Breast epithelium (tissue), 4 donors: ENCODE measurements at regions not wholly inside any gene's neighbourhood (a gene's known extent, or its start where the extent isn't known, plus 50 kb on each side); places are given as distances from the start of the nearest gene placed in this dataset.

Experiments used
- DNase-seq, 2 donors: peaks; one replicate each; pipeline ENCODE4 v3.0.0-alpha.2; 2019; ENCODE audit warnings: low spot score in 2 of 2
- H3K27ac ChIP-seq, 2 donors: fragments of 200-600 bp; sonication (generic) in 1 of 2; one replicate each; pipeline ENCODE4 v1.5.1; 2016 to 2019; ENCODE audit warnings: mild to moderate bottlenecking in 1 of 2
- H3K27me3 ChIP-seq, 2 donors: fragments of 200-600 bp; sonication (generic) in 1 of 2; one replicate each; pipeline versions ENCODE4 v1.5.1 to v1.6.0; 2017 to 2019; ENCODE audit warnings: control low read depth in 1 of 2, mild to moderate bottlenecking in 1 of 2
- H3K36me3 ChIP-seq: fragments of 200-600 bp; one replicate; pipeline ENCODE4 v1.5.1; 2019
- H3K4me1 ChIP-seq, 2 donors: fragments of 200-600 bp; sonication (generic); one replicate each; pipeline ENCODE4 v1.5.1; 2016 to 2019; ENCODE audit warnings: control low read depth in 1 of 2
- H3K4me3 ChIP-seq, 3 donors: fragments of 200-600 bp; sonication (generic); 1 replicate in 2 of 3; 2 replicates in 1 of 3; pipeline ENCODE4 v1.5.1; 2016 to 2019; ENCODE audit warnings: mild to moderate bottlenecking in 3 of 3, moderate library complexity in 2 of 3
- H3K9me3 ChIP-seq, 2 donors: fragments of 200-600 bp; sonication (generic) in 1 of 2; one replicate each; pipeline ENCODE4 v1.5.1; 2016 to 2019; ENCODE audit warnings: control low read depth in 1 of 2
- POLR2A ChIP-seq: fragments of 450-650 bp; IDR thresholded peaks from one replicate; pipeline ENCODE4 v1.6.1; 2016; ENCODE audit warnings: antibody characterized with exemption, mild to moderate bottlenecking, moderate library complexity
- POLR2AphosphoS5 ChIP-seq, 3 donors: sonication (generic); formaldehyde crosslinking; IDR thresholded peaks; one replicate each; pipeline ENCODE4 v1.6.1; 2017; ENCODE audit warnings: antibody characterized with exemption in 3 of 3
- intact Hi-C: fragments of 100-400 bp; cut with DNase I; formaldehyde crosslinking; loops from one replicate; pipeline ENCODE4 v1.15.1; 2023; ENCODE audit warnings: low total_unique reads
- TF ChIP-seq, protein P1 (sequence below), 3 donors: fragments of 450-650 bp; IDR thresholded peaks; one replicate each; pipeline ENCODE4 v1.5.1; 2016 to 2017; ENCODE audit warnings: antibody characterized with exemption in 3 of 3, mild to moderate bottlenecking in 3 of 3, moderate library complexity in 3 of 3

DNA sequence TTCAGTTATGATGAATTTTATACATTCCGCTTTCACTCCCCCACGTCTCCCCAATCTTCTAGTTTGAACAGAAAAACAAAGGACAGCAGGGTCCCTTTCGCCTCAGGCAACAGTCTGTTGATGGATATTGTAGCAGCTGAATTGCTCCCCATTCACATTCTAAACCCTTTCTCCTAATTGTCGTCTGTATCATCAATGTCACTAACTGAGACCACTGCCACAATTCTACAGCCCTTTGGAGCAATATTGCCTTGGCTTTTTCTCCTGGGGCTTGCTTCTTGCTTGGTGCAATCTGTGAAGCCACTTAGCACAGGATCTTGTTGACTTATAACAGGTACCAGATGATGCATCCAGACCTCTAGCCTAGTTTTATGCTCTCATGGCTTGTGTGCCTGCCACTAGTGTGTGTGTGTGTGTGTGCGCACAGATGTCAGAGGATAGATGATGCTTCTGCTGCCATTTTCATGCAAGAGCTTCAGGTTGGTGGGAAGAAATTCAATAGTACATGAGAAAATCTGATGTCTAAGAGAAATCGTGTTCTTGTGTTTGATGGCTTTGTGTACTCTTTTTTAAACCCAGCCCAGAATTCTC is 195.2 kb upstream of the ISL1 start:
- DNase-seq: no peak
- H3K27me3 ChIP-seq: no peaks in the 10 kb centered on the region
- no peaks in the 10 kb centered on the region for H3K9me3 ChIP-seq
- no peak overlapping the region for H3K4me3 ChIP-seq
- TF ChIP-seq POLR2A (no peak), POLR2AphosphoS5 (IDR thresholded peaks at IDR 0.05) (no peak)
- TF ChIP-seq, protein P1, sequence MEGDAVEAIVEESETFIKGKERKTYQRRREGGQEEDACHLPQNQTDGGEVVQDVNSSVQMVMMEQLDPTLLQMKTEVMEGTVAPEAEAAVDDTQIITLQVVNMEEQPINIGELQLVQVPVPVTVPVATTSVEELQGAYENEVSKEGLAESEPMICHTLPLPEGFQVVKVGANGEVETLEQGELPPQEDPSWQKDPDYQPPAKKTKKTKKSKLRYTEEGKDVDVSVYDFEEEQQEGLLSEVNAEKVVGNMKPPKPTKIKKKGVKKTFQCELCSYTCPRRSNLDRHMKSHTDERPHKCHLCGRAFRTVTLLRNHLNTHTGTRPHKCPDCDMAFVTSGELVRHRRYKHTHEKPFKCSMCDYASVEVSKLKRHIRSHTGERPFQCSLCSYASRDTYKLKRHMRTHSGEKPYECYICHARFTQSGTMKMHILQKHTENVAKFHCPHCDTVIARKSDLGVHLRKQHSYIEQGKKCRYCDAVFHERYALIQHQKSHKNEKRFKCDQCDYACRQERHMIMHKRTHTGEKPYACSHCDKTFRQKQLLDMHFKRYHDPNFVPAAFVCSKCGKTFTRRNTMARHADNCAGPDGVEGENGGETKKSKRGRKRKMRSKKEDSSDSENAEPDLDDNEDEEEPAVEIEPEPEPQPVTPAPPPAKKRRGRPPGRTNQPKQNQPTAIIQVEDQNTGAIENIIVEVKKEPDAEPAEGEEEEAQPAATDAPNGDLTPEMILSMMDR (IDR thresholded peaks at IDR 0.05): no peak
- intact Hi-C loops: no loop called here
- H3K27ac ChIP-seq: no peak overlapping the region
- no peaks in the 10 kb centered on the region for H3K36me3 ChIP-seq
- H3K4me1 ChIP-seq: no peaks in the 10 kb centered on the region

DNA sequence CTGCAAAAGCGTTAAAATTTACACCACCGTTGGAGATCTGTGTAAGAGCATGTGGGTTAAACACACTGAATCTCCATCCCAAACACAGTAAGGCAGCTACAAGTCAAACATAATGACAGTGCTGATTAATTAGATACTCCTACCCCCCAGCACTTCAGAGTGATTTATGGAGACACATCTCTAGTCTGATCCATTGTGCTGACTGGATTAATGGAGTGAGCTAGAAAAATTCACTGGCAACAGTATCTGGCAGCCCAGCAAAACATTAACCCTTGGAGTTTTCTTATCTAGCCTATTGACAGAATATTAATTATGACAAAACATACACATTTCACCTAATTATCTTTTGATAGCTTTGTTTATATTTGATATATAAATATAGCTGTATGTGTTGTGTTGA is 188.6 kb upstream of the ISL1 start:
- no peaks in the 10 kb centered on the region for H3K27me3 ChIP-seq

DNA sequence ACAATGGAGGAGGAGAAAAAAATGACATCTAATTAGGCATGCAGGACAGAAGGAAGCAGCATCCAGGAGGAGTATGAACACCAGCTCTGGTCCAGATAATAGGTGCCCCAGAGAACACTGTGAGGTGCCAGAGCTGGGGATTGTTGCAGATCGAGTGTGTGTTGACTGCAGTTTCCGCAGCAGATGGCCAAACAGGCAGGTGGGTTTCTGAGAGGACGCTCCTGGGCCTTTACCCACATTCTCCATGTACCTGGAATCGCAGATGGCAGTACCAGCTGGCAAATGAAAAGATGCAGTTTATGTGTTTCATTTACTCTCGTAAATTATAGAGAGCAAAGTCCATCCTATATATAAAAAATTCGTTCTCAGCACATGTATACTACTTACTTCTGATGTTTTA is 182.2 kb upstream of the ISL1 start:
- Histone ChIP-seq H3K36me3 (no peaks in the 10 kb centered on the region), H3K27ac (no peak overlapping the region), H3K9me3 (no peaks in the 10 kb centered on the region), H3K4me3 (no peak overlapping the region), H3K27me3 (no peaks in the 10 kb centered on the region), H3K4me1 (no peaks in the 10 kb centered on the region)
- DNase-seq: no peak
- TF ChIP-seq POLR2A (no peak), POLR2AphosphoS5 (IDR thresholded peaks at IDR 0.05) (no peak)
- TF ChIP-seq, protein P1 (IDR thresholded peaks at IDR 0.05): no peak
- intact Hi-C loops: no loop called here

More for the DNA sequence above, 188.6 kb upstream of the ISL1 start:
- Histone ChIP-seq H3K4me1 (no peaks in the 10 kb centered on the region), H3K27ac (no peak overlapping the region), H3K9me3 (no peaks in the 10 kb centered on the region), H3K36me3 (no peaks in the 10 kb centered on the region), H3K4me3 (no peak overlapping the region)
- TF ChIP-seq POLR2AphosphoS5 (IDR thresholded peaks at IDR 0.05): no peak
- TF ChIP-seq POLR2A: no peak
- TF ChIP-seq, protein P1 (IDR thresholded peaks at IDR 0.05): no peak
- no peak for DNase-seq
- intact Hi-C loops: loop anchor here (10.0 kb wide), 1 partner anchor 80 kb away; no protein-coding TSS in a partner anchor

DNA sequence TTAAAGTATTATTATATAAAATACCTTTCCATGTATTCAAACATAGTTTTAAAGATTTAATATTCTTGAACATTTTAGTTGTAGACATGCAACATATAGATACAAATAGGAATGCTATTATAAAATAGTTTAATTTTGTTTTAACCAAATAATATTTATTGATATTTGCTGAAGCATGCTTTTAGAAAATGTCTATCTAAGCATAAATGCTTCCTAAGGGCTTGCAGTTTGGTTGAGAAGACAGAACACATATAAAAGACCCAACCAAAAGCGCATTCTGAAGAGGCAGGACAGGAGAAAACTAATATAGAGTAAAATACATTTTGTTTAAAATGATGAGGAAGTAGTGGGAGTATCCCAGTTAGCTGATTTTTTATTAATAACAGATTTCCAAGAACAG is 181.5 kb upstream of the ISL1 start:
- Histone ChIP-seq H3K36me3 (no peaks in the 10 kb centered on the region), H3K4me1 (no peaks in the 10 kb centered on the region), H3K27ac (no peak overlapping the region), H3K27me3 (no peaks in the 10 kb centered on the region), H3K9me3 (no peaks in the 10 kb centered on the region), H3K4me3 (no peak overlapping the region)
- intact Hi-C loops: no loop called here
- no peak for DNase-seq
- TF ChIP-seq POLR2AphosphoS5 (IDR thresholded peaks at IDR 0.05): no peak
- TF ChIP-seq, protein P1 (IDR thresholded peaks at IDR 0.05): no peak
- TF ChIP-seq POLR2A: no peak

DNA sequence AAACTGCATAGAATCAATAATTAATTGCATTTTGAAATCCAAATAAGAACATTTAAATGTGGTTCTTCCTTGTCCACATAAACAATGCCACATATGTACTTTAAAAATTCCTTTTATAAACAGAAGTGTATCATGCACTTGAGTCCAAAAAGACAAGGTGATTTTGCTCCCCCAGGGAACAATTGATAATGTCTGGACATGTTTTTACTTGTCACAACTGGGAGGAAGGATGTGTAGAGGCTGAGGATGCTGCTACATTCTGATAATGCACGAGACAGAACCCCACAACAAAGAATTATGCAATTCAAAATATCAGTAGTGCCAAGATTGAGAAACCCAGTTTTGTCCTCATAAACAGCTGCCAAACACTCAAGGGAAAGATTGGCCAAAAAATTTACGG is 181.1 kb upstream of the ISL1 start:
- intact Hi-C loops: no loop called here
- Histone ChIP-seq H3K36me3 (no peaks in the 10 kb centered on the region), H3K27ac (no peak overlapping the region), H3K4me1 (no peaks in the 10 kb centered on the region), H3K4me3 (no peak overlapping the region), H3K27me3 (no peaks in the 10 kb centered on the region), H3K9me3 (no peaks in the 10 kb centered on the region)
- TF ChIP-seq POLR2AphosphoS5 (IDR thresholded peaks at IDR 0.05): no peak
- TF ChIP-seq, protein P1 (IDR thresholded peaks at IDR 0.05): no peak
- no peak for TF ChIP-seq POLR2A
- no peak for DNase-seq
